K562 (cell line): ENCODE measurements at regions not wholly inside any gene's neighbourhood (a gene's known extent, or its start where the extent isn't known, plus 50 kb on each side); places are given as distances from the start of the nearest gene placed in this dataset.
"Not testable (repeated sequence)": the region's sequence is repeated elsewhere in the genome, so short reads cannot be mapped to it uniquely, and the experiment has no call there.

Experiments used
- ATAC-seq: fragments of 200-7000 bp; cut with Tn5 transposase; 3 replicates; pipeline ENCODE4 v1.9.1; 2020; ENCODE audit warnings: moderate library complexity
- BruUV-seq: library from RNA; stranded (reverse); fragments of 400-500 nt; replicated peaks from 2 replicates; lab custom pipeline; 2021; lab: Mats Ljungman, UMichigan
- CTCF ChIA-PET: fragments of 300-600 bp; formaldehyde crosslinking; extraction: SDS; loops from one replicate; lab custom pipeline; 2021; ENCODE audit warnings: low intra/inter-chr PET ratio; lab: Yijun Ruan, JAX
- POLR2A ChIA-PET: fragments of 300-600, 350-650 bp; sonication (Branson Sonifier 250); formaldehyde crosslinking; extraction: SDS; loops from one replicate; lab custom pipeline; 2021; ENCODE audit warnings: antibody characterized with exemption, inconsistent platforms; lab: Yijun Ruan, JAX
- DNase-seq, 4 experiments: peaks; one replicate each; pipeline versions ENCODE4 v3.0.0 to v3.0.0-alpha.2; 2011 to 2018; ENCODE audit warnings: low spot score in 3 of 4, mixed read lengths in 3 of 4; ENCODE audit errors: extremely low read depth in 1 of 4
- FAIRE-seq: peaks from 2 replicates; lab custom pipeline; 2011; peaks lifted over from hg19 to GRCh38; lab: Jason Lieb, UNC
- H2AFZ ChIP-seq: 2 replicates; pipeline ENCODE4 v1.6.0; 2011; ENCODE audit warnings: low read depth, low read length, control low read depth, inconsistent platforms
- H3K27ac ChIP-seq: fragments of 200-600 bp; 3 replicates; pipeline ENCODE4 v1.8.0; 2011; ENCODE audit warnings: low read depth, mild to moderate bottlenecking, control low read depth, inconsistent platforms, low read length, moderate library complexity, mixed read lengths; ENCODE audit errors: extremely low read depth
- H3K27me3 ChIP-seq, 2 experiments: fragments of 300-600 bp in 1 of 2; 2 replicates in 1 of 2; 3 replicates in 1 of 2; pipeline versions ENCODE4 v1.6.0 to v1.8.0; 2011; ENCODE audit warnings: inconsistent platforms in 2 of 2, low read length in 2 of 2, mild to moderate bottlenecking in 1 of 2, mixed read lengths in 1 of 2, moderate library complexity in 1 of 2; ENCODE audit not compliant: control insufficient read depth in 2 of 2, insufficient read depth in 2 of 2
- H3K36me3 ChIP-seq: fragments of 300-600 bp; 3 replicates; pipeline ENCODE4 v1.8.0; 2011; ENCODE audit warnings: mild to moderate bottlenecking, low read length, inconsistent platforms; ENCODE audit not compliant: control insufficient read depth, insufficient read depth
- H3K4me1 ChIP-seq, 2 experiments: fragments of 200-600 bp in 1 of 2; replicated peaks in 1 of 2; 2 replicates in 1 of 2; 3 replicates in 1 of 2; pipeline versions ENCODE4 v1.5.1 to v1.8.0; 2011; ENCODE audit warnings: inconsistent platforms in 2 of 2, low read length in 2 of 2, mild to moderate bottlenecking in 1 of 2, mixed read lengths in 1 of 2, moderate library complexity in 1 of 2; ENCODE audit not compliant: control insufficient read depth in 2 of 2, insufficient read depth in 2 of 2
- H3K4me2 ChIP-seq: 2 replicates; pipeline ENCODE4 v1.6.1; 2011; ENCODE audit warnings: low read length, control low read depth, inconsistent platforms, mixed read lengths; ENCODE audit not compliant: insufficient read depth
- H3K4me3 ChIP-seq: fragments of 200-600 bp; sonication (generic), shearing (Covaris generic); 2 replicates; pipeline ENCODE4 v1.5.1; 2016; ENCODE audit warnings: control low read depth, inconsistent platforms
- H3K79me2 ChIP-seq: fragments of 200-600 bp; 3 replicates; pipeline ENCODE4 v1.8.0; 2011; ENCODE audit warnings: low read length, inconsistent platforms; ENCODE audit not compliant: control insufficient read depth, insufficient read depth
- H3K9ac ChIP-seq, 2 experiments: 2 replicates each; pipeline versions ENCODE4 v1.6.0 to v1.6.1; 2011; ENCODE audit warnings: low read depth in 2 of 2, low read length in 2 of 2, control low read depth in 1 of 2, inconsistent platforms in 1 of 2, mild to moderate bottlenecking in 1 of 2, mixed read lengths in 1 of 2; ENCODE audit not compliant: insufficient read depth in 1 of 2
- H3K9me1 ChIP-seq: one replicate; pipeline ENCODE4 v1.6.0; 2011; ENCODE audit warnings: inconsistent platforms, mild to moderate bottlenecking, low read length, moderate library complexity; ENCODE audit not compliant: control insufficient read depth, insufficient read depth
- H3K9me3 ChIP-seq: replicated peaks from 2 replicates; pipeline ENCODE4 v1.5.1; 2011; ENCODE audit warnings: low read depth, low read length, inconsistent platforms; ENCODE audit not compliant: control insufficient read depth, insufficient read depth
- H4K20me1 ChIP-seq: replicated peaks from 2 replicates; pipeline ENCODE4 v1.6.1; 2011; ENCODE audit warnings: low read length, inconsistent platforms, mixed read lengths; ENCODE audit not compliant: control insufficient read depth, insufficient read depth
- CXXC5 ChIP-seq: fragments of 250-450 bp; sonication (Bioruptor Pico); IDR thresholded peaks from 2 replicates; pipeline ENCODE4 v1.8.0; 2022; ENCODE audit warnings: inconsistent platforms, mild to moderate bottlenecking, moderate library complexity
- DACH1 ChIP-seq: fragments of 450-650 bp; IDR thresholded peaks from 2 replicates; pipeline ENCODE4 v1.6.1; 2018; ENCODE audit not compliant: partially characterized antibody
- JUNB ChIP-seq: fragments of 450-650 bp; formaldehyde crosslinking; conservative IDR thresholded peaks from 2 replicates; pipeline ENCODE4 v1.4.0; 2020; ENCODE audit warnings: mild to moderate bottlenecking
- REST ChIP-seq, 2 experiments: fragments of 450-650 bp; formaldehyde crosslinking in 1 of 2; IDR thresholded peaks; 2 replicates each; pipeline versions ENCODE4 v1.4.0 to v1.6.1; 2014 to 2020; ENCODE audit warnings: mild to moderate bottlenecking in 2 of 2, borderline replicate concordance in 1 of 2, low read depth in 1 of 2
- ZNF699 ChIP-seq: fragments of 250-450 bp; sonication (Bioruptor Pico); IDR thresholded peaks from 2 replicates; pipeline ENCODE4 v1.8.0; 2021; ENCODE audit warnings: mild to moderate bottlenecking, moderate library complexity; ENCODE audit not compliant: insufficient replicate concordance
- WGBS: fragments of 100-300 bp; shearing (Covaris generic); methylation state at CpG from one replicate; pipeline ENCODE4 v1.1.6; 2016; ENCODE audit warnings: low coverage, mixed read lengths; ENCODE audit not compliant: insufficient coverage; ENCODE audit errors: missing lambda C conversion rate; 5-methylcytosine and 5-hydroxymethylcytosine counted together
- in situ Hi-C: fragments of 300-500 bp; cut with MboI; formaldehyde crosslinking; loops from 4 replicates; pipeline ENCODE4 v1.15.0; 2018; ENCODE audit warnings: inconsistent platforms, mixed read lengths
- intact Hi-C: fragments of 100-400 bp; cut with micrococcal nuclease; formaldehyde crosslinking; loops from 2 replicates; pipeline ENCODE4 v1.14.2; 2022

- H2AFZ ChIP-seq, POLR2A ChIA-PET, H3K9me1 ChIP-seq, H3K79me2 ChIP-seq, CTCF ChIA-PET, intact Hi-C loops, H3K36me3 ChIP-seq, ATAC-seq, BruUV-seq, H3K9ac ChIP-seq, H4K20me1 ChIP-seq, FAIRE-seq, H3K27me3 ChIP-seq, H3K9me3 ChIP-seq, H3K4me3 ChIP-seq, H3K27ac ChIP-seq: not testable (repeated sequence)
- Histone ChIP-seq H3K4me1 (peaks cover 4 to 15% of the 10 kb centered on the region in 2 experiments; a peak in 4 of 5 replicates), H3K4me2 (peak overlapping the region; percentile 55)
- in situ Hi-C loops, result loop anchor here (5.0 kb wide), 1 partner anchor 35 kb away; no protein-coding TSS in a partner anchor
- TF ChIP-seq ZNF699 (CRISPR knock-in tag) (peak; percentile 34), DACH1 (peak; percentile 47)
- WGBS, result 54% methylated on average over 12 of the region's 15 CpGs
- peak in 1 of 4 experiments; percentile 2 for DNase-seq
Measured at GRCh38 chr4:49286926-49287745, 301.1 kb downstream of the CWH43 start.

DNA sequence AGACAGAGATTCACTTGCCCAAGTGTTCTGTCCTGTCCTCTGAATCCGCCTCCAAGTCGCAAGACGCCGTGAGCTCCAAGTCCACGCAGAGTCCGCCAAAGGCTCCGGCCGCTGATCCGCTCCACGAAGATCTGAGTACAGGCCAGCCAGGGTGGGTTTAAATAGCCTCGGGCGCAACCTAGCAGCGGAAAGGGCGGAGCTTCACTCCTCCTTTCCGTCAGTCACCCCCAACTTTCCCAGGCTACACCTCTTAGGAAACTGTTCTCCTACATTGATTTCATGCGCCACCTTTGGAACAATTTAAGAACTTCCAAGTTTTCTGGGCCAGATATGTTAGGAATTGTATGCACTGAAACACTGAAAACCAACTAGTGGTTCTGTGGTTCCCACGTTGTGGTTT lies 301.8 kb downstream of the CWH43 start:
- intact Hi-C loops; H3K27ac ChIP-seq; H3K4me3 ChIP-seq; CTCF ChIA-PET; H4K20me1 ChIP-seq; H3K27me3 ChIP-seq; POLR2A ChIA-PET; H3K9ac ChIP-seq; ATAC-seq; H3K9me3 ChIP-seq; H3K4me2 ChIP-seq; H2AFZ ChIP-seq; BruUV-seq; H3K36me3 ChIP-seq; H3K9me1 ChIP-seq; H3K79me2 ChIP-seq; FAIRE-seq; TF ChIP-seq REST (CRISPR knock-in tag; IDR thresholded peaks at IDR 0.05; ENCODE audit: low read depth): not testable (repeated sequence)
- peak; percentile 44 to 60 (median 55) for DNase-seq
- in situ Hi-C loops, result loop anchor here (5.0 kb wide), 1 partner anchor 34 kb away; no protein-coding TSS in a partner anchor
- WGBS, result 75% methylated on average over 17 of the region's 17 CpGs
- peaks cover 4 to 15% of the 10 kb centered on the region in 2 experiments; a peak in 4 of 5 replicates for H3K4me1 ChIP-seq
- TF ChIP-seq JUNB (CRISPR knock-in tag) (0 out of 2 replicates have a peak, but pooled peaks have one; percentile 6), CXXC5 (CRISPR knock-in tag) (peak; percentile 18; the same call in 1 of the 2 replicates), REST (IDR thresholded peaks at IDR 0.05; ENCODE audit: borderline replicate concordance) (0 out of 2 replicates have a peak, but pooled peaks have one; percentile 11)
